Endothelial cell of umbilical vein (primary cell): ENCODE measurements at regions not wholly inside any gene's neighbourhood (a gene's known extent, or its start where the extent isn't known, plus 50 kb on each side); places are given as distances from the start of the nearest gene placed in this dataset.

Source experiments
- BruUV-seq: library from RNA; stranded (reverse); fragments of 400-500 nt; replicated peaks from 2 replicates; lab custom pipeline; 2021; lab: Mats Ljungman, UMichigan
- CTCF ChIA-PET: fragments of 300-600, 350-600 bp; sonication (Branson Sonifier 250); formaldehyde crosslinking; loops from one replicate; lab custom pipeline; 2021; ENCODE audit warnings: antibody characterized with exemption, inconsistent platforms; lab: Charles Lee
- POLR2A ChIA-PET: fragments of 300-600, 350-600 bp; sonication (Branson Sonifier 250); formaldehyde crosslinking; loops from one replicate; lab custom pipeline; 2021; ENCODE audit warnings: antibody characterized with exemption, inconsistent platforms; lab: Charles Lee
- DNase-seq: peaks from one replicate; pipeline ENCODE4 v3.0.0-alpha.2; 2011; ENCODE audit warnings: low read depth, low spot score
- FAIRE-seq: peaks from 2 replicates; lab custom pipeline; 2011; peaks lifted over from hg19 to GRCh38; lab: Jason Lieb, UNC
- H2AFZ ChIP-seq: 2 replicates; pipeline ENCODE4 v1.6.0; 2012; ENCODE audit warnings: low read depth, low read length, control low read depth, inconsistent platforms
- H3K27ac ChIP-seq: 2 replicates; pipeline ENCODE4 v1.5.1; 2011; ENCODE audit warnings: low read depth, mild to moderate bottlenecking, control low read depth, low read length, moderate library complexity; ENCODE audit not compliant: insufficient read depth
- H3K27me3 ChIP-seq, 2 experiments: 2 replicates each; pipeline versions ENCODE4 v1.6.0 to v1.6.1; 2011; ENCODE audit warnings: low read length in 2 of 2, mixed read lengths in 1 of 2; ENCODE audit not compliant: control insufficient read depth in 2 of 2, insufficient read depth in 2 of 2
- H3K36me3 ChIP-seq, 2 experiments: 2 replicates in 1 of 2; 3 replicates in 1 of 2; pipeline ENCODE4 v1.5.1; 2011; ENCODE audit warnings: low read length in 2 of 2, mild to moderate bottlenecking in 1 of 2, moderate library complexity in 1 of 2; ENCODE audit not compliant: control insufficient read depth in 2 of 2, insufficient read depth in 2 of 2; ENCODE audit errors: extremely low read depth in 1 of 2
- H3K4me1 ChIP-seq: 3 replicates; pipeline ENCODE4 v1.5.1; 2011; ENCODE audit warnings: mild to moderate bottlenecking, low read length; ENCODE audit not compliant: control insufficient read depth, insufficient read depth; ENCODE audit errors: extremely low read depth
- H3K4me2 ChIP-seq: 2 replicates; pipeline ENCODE4 v1.6.1; 2011; ENCODE audit warnings: low read length, control low read depth, mixed read lengths; ENCODE audit not compliant: insufficient read depth
- H3K4me3 ChIP-seq, 3 experiments: fragments of 200-600 bp in 1 of 3; sonication (generic), shearing (Covaris generic) in 1 of 3; replicated peaks in 1 of 3; 2 replicates each; pipeline ENCODE4 v1.5.1; 2011 to 2016; ENCODE audit warnings: control low read depth in 3 of 3, low read length in 3 of 3, mild to moderate bottlenecking in 2 of 3, inconsistent platforms in 1 of 3, low read depth in 1 of 3, moderate library complexity in 1 of 3; ENCODE audit not compliant: insufficient read depth in 1 of 3
- H3K79me2 ChIP-seq: 2 replicates; pipeline ENCODE4 v1.6.0; 2012; ENCODE audit warnings: low read length, inconsistent platforms; ENCODE audit not compliant: control insufficient read depth, insufficient read depth
- H3K9ac ChIP-seq: replicated peaks from 2 replicates; pipeline ENCODE3; 2011; ENCODE audit warnings: low read length, control low read depth; ENCODE audit not compliant: insufficient read depth; ENCODE audit errors: extremely low read depth
- H3K9me1 ChIP-seq: replicated peaks from 3 replicates; pipeline ENCODE4 v1.6.0; 2011; ENCODE audit warnings: mild to moderate bottlenecking, low read length; ENCODE audit not compliant: control insufficient read depth, insufficient read depth; ENCODE audit errors: extremely low read depth
- H3K9me3 ChIP-seq: replicated peaks from 2 replicates; pipeline ENCODE4 v1.5.1; 2012; ENCODE audit warnings: low read length, inconsistent platforms; ENCODE audit not compliant: control insufficient read depth, insufficient read depth
- H4K20me1 ChIP-seq: replicated peaks from 2 replicates; pipeline ENCODE3; 2011; ENCODE audit warnings: mild to moderate bottlenecking, low read length; ENCODE audit not compliant: control insufficient read depth, insufficient read depth; ENCODE audit errors: extremely low read depth
- EZH2 ChIP-seq: IDR thresholded peaks from 2 replicates; pipeline ENCODE4 v1.6.1; 2012; ENCODE audit warnings: borderline replicate concordance, low read depth, mild to moderate bottlenecking, moderate library complexity, low read length, inconsistent platforms; ENCODE audit not compliant: severe bottlenecking
- FOS ChIP-seq: IDR thresholded peaks from 2 replicates; pipeline ENCODE4 v1.6.1; 2011; ENCODE audit warnings: mild to moderate bottlenecking, low read length, moderate library complexity, borderline replicate concordance; ENCODE audit not compliant: insufficient read depth
- GATA2 ChIP-seq: IDR thresholded peaks from 2 replicates; pipeline ENCODE4 v1.7.0; 2011; ENCODE audit warnings: low read depth, mild to moderate bottlenecking, moderate library complexity, mixed read lengths, low read length; ENCODE audit not compliant: insufficient read length, insufficient read depth
- JUN ChIP-seq: IDR thresholded peaks from 2 replicates; pipeline ENCODE4 v1.6.1; 2011; ENCODE audit warnings: borderline replicate concordance, low read depth; ENCODE audit not compliant: insufficient read length, insufficient read depth
- MAX ChIP-seq: IDR thresholded peaks from 2 replicates; pipeline ENCODE4 v1.6.1; 2011; ENCODE audit not compliant: insufficient read depth, insufficient read length
- MYC ChIP-seq: IDR thresholded peaks from one replicate; pipeline ENCODE4 v1.6.1; 2011; ENCODE audit warnings: mild to moderate bottlenecking, low read depth, low read length
- POLR2A ChIP-seq: IDR thresholded peaks from 2 replicates; pipeline ENCODE4 v1.6.1; 2012; ENCODE audit warnings: low read depth, mild to moderate bottlenecking, control low read depth, low read length
- POLR2AphosphoS5 ChIP-seq: IDR thresholded peaks from 2 replicates; pipeline ENCODE4 v1.6.1; 2012; ENCODE audit warnings: low read depth, mild to moderate bottlenecking, control low read depth, low read length, moderate library complexity; ENCODE audit not compliant: insufficient read depth
- dilution Hi-C: fragments of 300-500 bp; cut with MboI; formaldehyde crosslinking; loops from one replicate; pipeline ENCODE4 v1.15.0; 2019; ENCODE audit warnings: low sequenced_read_pairs; ENCODE audit not compliant: extremely low pct_ligation_motif_present
- intact Hi-C: fragments of 100-400 bp; cut with micrococcal nuclease; formaldehyde crosslinking; loops from one replicate; pipeline ENCODE4 v1.10.0; 2022
- TF ChIP-seq, protein P1 (sequence below), 2 donors: IDR thresholded peaks; 1 replicate in 1 of 2; 2 replicates in 1 of 2; pipeline ENCODE4 v1.5.1; 2011; ENCODE audit warnings: low read length in 2 of 2, mild to moderate bottlenecking in 2 of 2, moderate library complexity in 2 of 2, control low read depth in 1 of 2, inconsistent platforms in 1 of 2, low read depth in 1 of 2; ENCODE audit not compliant: insufficient read depth in 1 of 2; ENCODE audit errors: extremely low read depth in 1 of 2

GRCh38 chr3:110485389-110485788, 586.2 kb upstream of the NECTIN3 start:
- Histone ChIP-seq H3K36me3 (no peaks in the 10 kb centered on the region), H3K4me1 (no peaks in the 10 kb centered on the region), H2AFZ (no peak overlapping the region), H3K9me3 (no peaks in the 10 kb centered on the region), H3K4me3 (no peak overlapping the region), H3K27ac (no peak overlapping the region), H3K79me2 (no peaks in the 10 kb centered on the region), H4K20me1 (no peaks in the 10 kb centered on the region), H3K27me3 (no peaks in the 10 kb centered on the region), H3K4me2 (no peak overlapping the region), H3K9ac (no peak overlapping the region), H3K9me1 (no peaks in the 10 kb centered on the region)
- dilution Hi-C loops = no loop called here
- DNase-seq (no peak), FAIRE-seq (no peak)
- TF ChIP-seq MAX = no peak
- no peak for TF ChIP-seq FOS
- TF ChIP-seq GATA2 = no peak
- TF ChIP-seq MYC = no peak
- TF ChIP-seq POLR2AphosphoS5 = no peak
- TF ChIP-seq, protein P1, sequence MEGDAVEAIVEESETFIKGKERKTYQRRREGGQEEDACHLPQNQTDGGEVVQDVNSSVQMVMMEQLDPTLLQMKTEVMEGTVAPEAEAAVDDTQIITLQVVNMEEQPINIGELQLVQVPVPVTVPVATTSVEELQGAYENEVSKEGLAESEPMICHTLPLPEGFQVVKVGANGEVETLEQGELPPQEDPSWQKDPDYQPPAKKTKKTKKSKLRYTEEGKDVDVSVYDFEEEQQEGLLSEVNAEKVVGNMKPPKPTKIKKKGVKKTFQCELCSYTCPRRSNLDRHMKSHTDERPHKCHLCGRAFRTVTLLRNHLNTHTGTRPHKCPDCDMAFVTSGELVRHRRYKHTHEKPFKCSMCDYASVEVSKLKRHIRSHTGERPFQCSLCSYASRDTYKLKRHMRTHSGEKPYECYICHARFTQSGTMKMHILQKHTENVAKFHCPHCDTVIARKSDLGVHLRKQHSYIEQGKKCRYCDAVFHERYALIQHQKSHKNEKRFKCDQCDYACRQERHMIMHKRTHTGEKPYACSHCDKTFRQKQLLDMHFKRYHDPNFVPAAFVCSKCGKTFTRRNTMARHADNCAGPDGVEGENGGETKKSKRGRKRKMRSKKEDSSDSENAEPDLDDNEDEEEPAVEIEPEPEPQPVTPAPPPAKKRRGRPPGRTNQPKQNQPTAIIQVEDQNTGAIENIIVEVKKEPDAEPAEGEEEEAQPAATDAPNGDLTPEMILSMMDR (IDR thresholded peaks at IDR 0.05; ENCODE audit: extremely low read depth in 1 of 2, insufficient read depth in 1 of 2, low read depth in 1 of 2, low read length in 2 of 2) = no peak
- no peak for TF ChIP-seq POLR2A
- TF ChIP-seq JUN = no peak
- TF ChIP-seq EZH2 = no peak
- ChIA-PET POLR2A (no interaction called here), CTCF (no interaction called here)
- no TSS peak for BruUV-seq
- intact Hi-C loops = no loop called here
